ENCODE measurements at regions not wholly inside any gene's neighbourhood (a gene's known extent, or its start where the extent isn't known, plus 50 kb on each side); places are given as distances from the start of the nearest gene placed in this dataset.

DNA sequence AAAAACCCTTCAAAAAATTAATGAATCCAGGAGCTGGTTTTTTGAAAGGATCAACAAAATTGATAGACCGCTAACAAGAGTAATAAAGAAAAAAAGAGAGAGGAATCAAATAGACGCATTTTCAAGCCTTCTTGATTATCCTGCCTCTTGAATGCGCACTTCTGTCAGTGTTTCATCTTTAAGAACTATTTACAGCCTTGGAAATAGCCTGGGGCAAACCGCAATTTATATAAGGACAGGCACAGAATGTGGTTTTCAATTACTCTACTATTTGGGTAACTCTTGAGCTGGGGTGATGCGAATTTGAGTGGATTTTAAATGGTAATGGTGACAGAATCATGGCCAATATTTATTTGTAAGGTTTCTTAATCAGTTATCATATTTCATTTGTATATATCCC is 179.1 kb upstream of the OTX2 start:
- no peak overlapping the region for H2AFZ ChIP-seq (ENCODE audit: low read length)
- H3K79me2 ChIP-seq (ENCODE audit: insufficient read depth, low read length) = no peaks in the 10 kb centered on the region
- no peak overlapping the region for H3K9ac ChIP-seq (ENCODE audit: insufficient read depth, low read depth, low read length)
- no peak overlapping the region for H3K4me3 ChIP-seq (replicated peaks in 1 of 3; ENCODE audit: insufficient read depth in 1 of 3, low read depth in 2 of 3, low read length in 3 of 3)
- ATAC-seq (no peak), DNase-seq (ENCODE audit: low spot score) (no peak), FAIRE-seq (no peak)
- CTCF ChIA-PET (ENCODE audit: low intra/inter-chr PET ratio, low total read pairs) = no interaction called here
- no peaks in the 10 kb centered on the region for H4K20me1 ChIP-seq (ENCODE audit: insufficient read depth, low read length)
- POLR2A ChIA-PET = no interaction called here
- no peak for TF ChIP-seq ZFP62 (CRISPR knock-in tag; IDR thresholded peaks at IDR 0.05)
- no peak for TF ChIP-seq ZNF251 (CRISPR knock-in tag; IDR thresholded peaks at IDR 0.05)
- TF ChIP-seq, protein P1, sequence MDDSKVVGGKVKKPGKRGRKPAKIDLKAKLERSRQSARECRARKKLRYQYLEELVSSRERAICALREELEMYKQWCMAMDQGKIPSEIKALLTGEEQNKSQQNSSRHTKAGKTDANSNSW (CRISPR knock-in tag; IDR thresholded peaks at IDR 0.05; ENCODE audit: borderline replicate concordance) = no peak
- no peak for TF ChIP-seq REPIN1 (CRISPR knock-in tag; IDR thresholded peaks at IDR 0.05; ENCODE audit: borderline replicate concordance, low read depth)
- TF ChIP-seq ZNF121 (CRISPR knock-in tag; IDR thresholded peaks at IDR 0.05) = no peak
- TF ChIP-seq ZNF333 (CRISPR knock-in tag; IDR thresholded peaks at IDR 0.05; ENCODE audit: borderline replicate concordance) = no peak
- TF ChIP-seq ZNF253 (CRISPR knock-in tag; IDR thresholded peaks at IDR 0.05; ENCODE audit: borderline replicate concordance) = no peak
- TF ChIP-seq, protein P2, sequence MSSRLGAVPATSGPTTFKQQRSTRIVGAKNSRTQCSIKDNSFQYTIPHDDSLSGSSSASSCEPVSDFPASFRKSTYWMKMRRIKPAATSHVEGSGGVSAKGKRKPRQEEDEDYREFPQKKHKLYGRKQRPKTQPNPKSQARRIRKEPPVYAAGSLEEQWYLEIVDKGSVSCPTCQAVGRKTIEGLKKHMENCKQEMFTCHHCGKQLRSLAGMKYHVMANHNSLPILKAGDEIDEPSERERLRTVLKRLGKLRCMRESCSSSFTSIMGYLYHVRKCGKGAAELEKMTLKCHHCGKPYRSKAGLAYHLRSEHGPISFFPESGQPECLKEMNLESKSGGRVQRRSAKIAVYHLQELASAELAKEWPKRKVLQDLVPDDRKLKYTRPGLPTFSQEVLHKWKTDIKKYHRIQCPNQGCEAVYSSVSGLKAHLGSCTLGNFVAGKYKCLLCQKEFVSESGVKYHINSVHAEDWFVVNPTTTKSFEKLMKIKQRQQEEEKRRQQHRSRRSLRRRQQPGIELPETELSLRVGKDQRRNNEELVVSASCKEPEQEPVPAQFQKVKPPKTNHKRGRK (CRISPR knock-in tag; IDR thresholded peaks at IDR 0.05) = no peak
- TF ChIP-seq MXI1 (IDR thresholded peaks at IDR 0.05; ENCODE audit: borderline replicate concordance, low read depth, low read length) = no peak
- H3K27ac ChIP-seq (ENCODE audit: extremely low read length, insufficient read depth, low read length) = no peak overlapping the region
- H3K4me2 ChIP-seq (ENCODE audit: low read depth, low read length) = no peak overlapping the region
- no peaks in the 10 kb centered on the region for H3K9me3 ChIP-seq (ENCODE audit: low read length)
- WGBS (ENCODE audit: low lambda C conversion rate) = 25% methylated on average over 5 of the region's 5 CpGs
- BruUV-seq (replicated peaks) = no TSS peak
- intact Hi-C loops (cut with micrococcal nuclease; ENCODE audit: unreplicated experiment) = no loop called here
- in situ Hi-C loops (cut with HindIII; ENCODE audit: extremely low pct_ligation_motif_present, low pct_unique_long_range_greater_than_20kb) = no loop called here
- H3K4me1 ChIP-seq (ENCODE audit: insufficient read depth, low read length) = no peaks in the 10 kb centered on the region
- no peaks in the 10 kb centered on the region; a peak in 1 of 5 replicates for H3K27me3 ChIP-seq (ENCODE audit: control insufficient read depth in 1 of 2, insufficient read depth in 2 of 2, low read length in 2 of 2)
- no peaks in the 10 kb centered on the region for H3K36me3 ChIP-seq (replicated peaks in 1 of 2; ENCODE audit: control insufficient read depth in 1 of 2, insufficient read depth in 2 of 2, low read length in 2 of 2)

All from HepG2 (cell line).